ENCODE measurements at regions not wholly inside any gene's neighbourhood (a gene's known extent, or its start where the extent isn't known, plus 50 kb on each side); places are given as distances from the start of the nearest gene placed in this dataset.

- Histone ChIP-seq H3K9me3 (ENCODE audit: insufficient read depth, low read depth, low read length) (no peaks in the 10 kb centered on the region), H3K27ac (ENCODE audit: low read depth, low read length) (no peak overlapping the region), H3K79me2 (ENCODE audit: insufficient read depth, low read length) (no peaks in the 10 kb centered on the region), H4K20me1 (ENCODE audit: insufficient read depth, low read length) (no peaks in the 10 kb centered on the region), H3K4me1 (ENCODE audit: insufficient read depth, low read length) (peaks cover 17% of the 10 kb centered on the region), H3K9ac (ENCODE audit: low read length) (no peak overlapping the region), H2AFZ (ENCODE audit: low read depth, low read length) (no peak overlapping the region), H3K27me3 (ENCODE audit: insufficient read depth, low read length) (no peaks in the 10 kb centered on the region), H3K36me3 (ENCODE audit: insufficient read depth, low read length) (no peaks in the 10 kb centered on the region), H3K4me3 (ENCODE audit: insufficient read depth, low read depth, low read length) (no peak overlapping the region), H3K4me2 (ENCODE audit: low read length) (no peak overlapping the region)
- Mint-ChIP-seq H3K9me3 (ENCODE audit: unreplicated experiment) (peaks cover 2% of the 10 kb centered on the region), H3K4me1 (ENCODE audit: low read depth, unreplicated experiment) (peaks cover 14% of the 10 kb centered on the region), H3K36me3 (ENCODE audit: low read depth, unreplicated experiment) (peaks cover under 1% of the 10 kb centered on the region), H3K4me3 (ENCODE audit: unreplicated experiment) (no peak overlapping the region), H3K27ac (ENCODE audit: unreplicated experiment) (no peak overlapping the region), H3K27me3 (ENCODE audit: low read depth, unreplicated experiment) (peaks cover 8% of the 10 kb centered on the region)
- FAIRE-seq (no peak), DNase-seq (ENCODE audit: low read depth) (no peak)
- no peak for TF ChIP-seq CTCF (IDR thresholded peaks at IDR 0.05; ENCODE audit: insufficient read depth, low read depth, low read length)
- no peak for TF ChIP-seq EZH2 (IDR thresholded peaks at IDR 0.05; ENCODE audit: insufficient read depth, low read length)
Observed at GRCh38 chr20:60244373-60245146, 286.3 kb downstream of the CDH26 start.

GRCh38 chr20:60246751-60247150 is 288.5 kb downstream of the CDH26 start:
- FAIRE-seq (no peak), DNase-seq (ENCODE audit: low read depth) (no peak)
- Histone ChIP-seq H2AFZ (ENCODE audit: low read depth, low read length) (no peak overlapping the region), H3K9me3 (ENCODE audit: insufficient read depth, low read depth, low read length) (no peaks in the 10 kb centered on the region), H3K9ac (ENCODE audit: low read length) (no peak overlapping the region), H3K27me3 (ENCODE audit: insufficient read depth, low read length) (no peaks in the 10 kb centered on the region), H3K27ac (ENCODE audit: low read depth, low read length) (no peak overlapping the region), H3K4me1 (ENCODE audit: insufficient read depth, low read length) (peaks cover 29% of the 10 kb centered on the region), H3K4me3 (ENCODE audit: insufficient read depth, low read depth, low read length) (no peak overlapping the region), H3K4me2 (ENCODE audit: low read length) (no peak overlapping the region), H3K79me2 (ENCODE audit: insufficient read depth, low read length) (no peaks in the 10 kb centered on the region), H3K36me3 (ENCODE audit: insufficient read depth, low read length) (no peaks in the 10 kb centered on the region), H4K20me1 (ENCODE audit: insufficient read depth, low read length) (no peaks in the 10 kb centered on the region)
- peaks cover 7% of the 10 kb centered on the region for H3K9me3 Mint-ChIP-seq (ENCODE audit: unreplicated experiment)
- H3K4me1 Mint-ChIP-seq (ENCODE audit: low read depth, unreplicated experiment) = peaks cover 20% of the 10 kb centered on the region
- no peak for TF ChIP-seq CTCF (IDR thresholded peaks at IDR 0.05; ENCODE audit: insufficient read depth, low read depth, low read length)
- TF ChIP-seq EZH2 (IDR thresholded peaks at IDR 0.05; ENCODE audit: insufficient read depth, low read length) = no peak
- no peak overlapping the region for H3K4me3 Mint-ChIP-seq (ENCODE audit: unreplicated experiment)
- H3K27ac Mint-ChIP-seq (ENCODE audit: unreplicated experiment) = no peak overlapping the region
- H3K27me3 Mint-ChIP-seq (ENCODE audit: low read depth, unreplicated experiment) = peaks cover 4% of the 10 kb centered on the region
- peaks cover 1% of the 10 kb centered on the region for H3K36me3 Mint-ChIP-seq (ENCODE audit: low read depth, unreplicated experiment)

GRCh38 chr20:60249436-60249835 is 291.2 kb downstream of the CDH26 start:
- Histone ChIP-seq H4K20me1 (ENCODE audit: insufficient read depth, low read length) (no peaks in the 10 kb centered on the region), H3K36me3 (ENCODE audit: insufficient read depth, low read length) (no peaks in the 10 kb centered on the region), H3K4me1 (ENCODE audit: insufficient read depth, low read length) (peaks cover 18% of the 10 kb centered on the region), H3K79me2 (ENCODE audit: insufficient read depth, low read length) (no peaks in the 10 kb centered on the region), H3K27me3 (ENCODE audit: insufficient read depth, low read length) (no peaks in the 10 kb centered on the region), H3K9ac (ENCODE audit: low read length) (peak overlapping the region; percentile 42), H3K4me3 (ENCODE audit: insufficient read depth, low read depth, low read length) (no peak overlapping the region), H3K9me3 (ENCODE audit: insufficient read depth, low read depth, low read length) (no peaks in the 10 kb centered on the region), H3K4me2 (ENCODE audit: low read length) (peak overlapping the region; percentile 43), H3K27ac (ENCODE audit: low read depth, low read length) (peak overlapping the region; percentile 70), H2AFZ (ENCODE audit: low read depth, low read length) (no peak overlapping the region)
- H3K36me3 Mint-ChIP-seq (ENCODE audit: low read depth, unreplicated experiment) = peaks cover 1% of the 10 kb centered on the region
- FAIRE-seq = peak; percentile 100
- H3K27ac Mint-ChIP-seq (ENCODE audit: unreplicated experiment) = peak overlapping the region; percentile 90
- peaks cover 7% of the 10 kb centered on the region for H3K9me3 Mint-ChIP-seq (ENCODE audit: unreplicated experiment)
- peak; percentile 93 for DNase-seq (ENCODE audit: low read depth)
- no peak for TF ChIP-seq EZH2 (IDR thresholded peaks at IDR 0.05; ENCODE audit: insufficient read depth, low read length)
- TF ChIP-seq CTCF (IDR thresholded peaks at IDR 0.05; ENCODE audit: insufficient read depth, low read depth, low read length) = no peak
- peaks cover 11% of the 10 kb centered on the region for H3K27me3 Mint-ChIP-seq (ENCODE audit: low read depth, unreplicated experiment)
- H3K4me3 Mint-ChIP-seq (ENCODE audit: unreplicated experiment) = peak overlapping the region; percentile 70
- H3K4me1 Mint-ChIP-seq (ENCODE audit: low read depth, unreplicated experiment) = peaks cover 16% of the 10 kb centered on the region

Data from astrocyte (in vitro differentiated cells and primary cell).